ENCODE measurements at regions not wholly inside any gene's neighbourhood (a gene's known extent, or its start where the extent isn't known, plus 50 kb on each side); places are given as distances from the start of the nearest gene placed in this dataset.
"Not testable (repeated sequence)": the region's sequence is repeated elsewhere in the genome, so short reads cannot be mapped to it uniquely, and the experiment has no call there.

DNA sequence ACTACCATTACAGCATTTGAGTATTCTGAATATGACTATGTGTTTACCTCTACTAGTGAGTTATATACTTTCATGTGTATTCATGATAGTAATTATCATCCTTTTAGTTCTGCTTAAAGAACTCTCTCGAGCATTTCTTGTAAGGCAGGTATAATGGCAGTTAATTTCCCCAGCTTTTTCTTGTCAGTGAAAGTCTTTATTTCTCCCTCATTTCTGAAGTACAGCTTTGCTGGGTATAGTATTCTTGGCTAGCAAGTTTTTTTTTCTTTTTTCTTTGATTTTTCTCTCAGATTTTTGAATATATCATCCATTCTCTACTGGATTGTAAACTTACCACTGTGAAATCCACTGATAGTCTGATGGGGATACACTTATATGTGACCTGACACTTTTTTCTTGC, 165.9 kb upstream of the ARHGAP5 start:
- DNase-seq (no peak), ATAC-seq (ENCODE audit: poor library complexity) (no peak)
- no peaks in the 10 kb centered on the region for H3K36me3 ChIP-seq (ENCODE audit: insufficient read depth, low read length)
- Mint-ChIP-seq H3K4me1 (ENCODE audit: low read depth) (no peaks in the 10 kb centered on the region), H3K27me3 (no peaks in the 10 kb centered on the region), H3K36me3 (ENCODE audit: low read depth) (no peaks in the 10 kb centered on the region), H3K4me3 (no peak overlapping the region), H3K27ac (no peak overlapping the region), H3K9me3 (peaks cover 5% of the 10 kb centered on the region)
- no peak overlapping the region for H3K4me3 ChIP-seq (ENCODE audit: low read length)
- H3K27ac ChIP-seq (ENCODE audit: low read depth in 1 of 2, low read length in 2 of 2) = no peak overlapping the region
- ChIA-PET CTCF (no interaction called here), POLR2A (no interaction called here)
- intact Hi-C loops (cut with DNase I, micrococcal nuclease) = no loop called here
- H3K27me3 ChIP-seq (ENCODE audit: control insufficient read depth in 1 of 2, insufficient read depth in 2 of 2, low read length in 2 of 2) = no peaks in the 10 kb centered on the region
- TF ChIP-seq CTCF (IDR thresholded peaks at IDR 0.05) = no peak
- H3K4me1 ChIP-seq (ENCODE audit: insufficient read depth, low read length) = no peaks in the 10 kb centered on the region
- peaks cover 16 to 18% of the 10 kb centered on the region in 2 experiments for H3K9me3 ChIP-seq (ENCODE audit: control insufficient read depth in 1 of 2, insufficient read depth in 1 of 2, low read length in 2 of 2)

GRCh38 chr14:31913370-31913769, 163.7 kb upstream of the ARHGAP5 start:
- intact Hi-C loops (cut with DNase I, micrococcal nuclease) = no loop called here
- no peak for ATAC-seq (ENCODE audit: poor library complexity)
- Histone ChIP-seq H3K27me3 (ENCODE audit: control insufficient read depth in 1 of 2, insufficient read depth in 2 of 2, low read length in 2 of 2) (peaks cover 0 to 3% of the 10 kb centered on the region in 2 experiments), H3K27ac (ENCODE audit: low read depth in 1 of 2, low read length in 2 of 2) (no peak overlapping the region), H3K36me3 (ENCODE audit: insufficient read depth, low read length) (no peaks in the 10 kb centered on the region), H3K4me3 (ENCODE audit: low read length) (no peak overlapping the region), H3K4me1 (ENCODE audit: insufficient read depth, low read length) (no peaks in the 10 kb centered on the region), H3K9me3 (ENCODE audit: control insufficient read depth in 1 of 2, insufficient read depth in 1 of 2, low read length in 2 of 2) (peaks cover 16 to 18% of the 10 kb centered on the region in 2 experiments)
- ChIA-PET POLR2A (no interaction called here), CTCF (no interaction called here)
- no peak for TF ChIP-seq CTCF (IDR thresholded peaks at IDR 0.05)
- Mint-ChIP-seq H3K27ac (no peak overlapping the region), H3K4me3 (no peak overlapping the region), H3K9me3 (peaks cover 5% of the 10 kb centered on the region), H3K36me3 (ENCODE audit: low read depth) (no peaks in the 10 kb centered on the region), H3K27me3 (no peaks in the 10 kb centered on the region), H3K4me1 (ENCODE audit: low read depth) (no peaks in the 10 kb centered on the region)
- no peak for DNase-seq

GRCh38 chr14:31918289-31918688, 158.8 kb upstream of the ARHGAP5 start:
- POLR2A ChIA-PET; DNase-seq; intact Hi-C loops (cut with DNase I, micrococcal nuclease); H3K9me3 Mint-ChIP-seq; H3K4me1 Mint-ChIP-seq (ENCODE audit: low read depth); CTCF ChIA-PET; H3K9me3 ChIP-seq (ENCODE audit: control insufficient read depth in 1 of 2, insufficient read depth in 1 of 2, low read length in 2 of 2); H3K36me3 Mint-ChIP-seq (ENCODE audit: low read depth); H3K27me3 Mint-ChIP-seq; H3K36me3 ChIP-seq (ENCODE audit: insufficient read depth, low read length); H3K4me3 ChIP-seq (ENCODE audit: low read length); H3K4me3 Mint-ChIP-seq; H3K27ac Mint-ChIP-seq; H3K27ac ChIP-seq (ENCODE audit: low read depth in 1 of 2, low read length in 2 of 2); H3K4me1 ChIP-seq (ENCODE audit: insufficient read depth, low read length); ATAC-seq (ENCODE audit: poor library complexity); H3K27me3 ChIP-seq (ENCODE audit: control insufficient read depth in 1 of 2, insufficient read depth in 2 of 2, low read length in 2 of 2): not testable (repeated sequence)

DNA sequence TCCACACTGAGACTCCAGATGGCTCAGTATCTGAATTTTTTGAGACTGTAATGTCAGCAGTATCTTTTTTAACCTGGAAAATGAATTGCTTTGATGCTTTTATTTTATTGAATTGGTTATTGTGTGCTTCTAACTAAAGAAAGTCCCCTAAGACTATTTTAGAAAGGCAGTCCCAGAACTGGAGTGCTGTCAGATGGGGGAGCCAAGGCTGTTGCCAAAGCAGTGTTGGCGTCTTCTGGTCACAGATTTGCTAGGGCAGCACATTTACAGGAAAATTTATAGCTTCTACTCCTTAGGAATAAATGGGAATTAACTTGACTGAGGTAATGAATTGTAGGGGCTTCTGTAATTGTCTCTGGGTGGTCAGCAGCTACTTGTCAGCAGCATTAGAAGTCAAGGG, 157.1 kb upstream of the ARHGAP5 start:
- H3K4me3 ChIP-seq (ENCODE audit: low read length) = no peak overlapping the region
- no peaks in the 10 kb centered on the region for H3K9me3 Mint-ChIP-seq
- intact Hi-C loops (cut with DNase I, micrococcal nuclease) = loop anchor here in 1 of 2 experiments (10.0 kb wide), 1 partner anchor 405 kb away; no protein-coding TSS in a partner anchor
- peaks cover 9% of the 10 kb centered on the region for H3K27me3 Mint-ChIP-seq
- H3K27me3 ChIP-seq (ENCODE audit: control insufficient read depth in 1 of 2, insufficient read depth in 2 of 2, low read length in 2 of 2) = peaks cover 0 to 3% of the 10 kb centered on the region in 2 experiments
- no peaks in the 10 kb centered on the region for H3K4me1 ChIP-seq (ENCODE audit: insufficient read depth, low read length)
- H3K4me3 Mint-ChIP-seq = no peak overlapping the region
- no peak for TF ChIP-seq CTCF (IDR thresholded peaks at IDR 0.05)
- H3K36me3 Mint-ChIP-seq (ENCODE audit: low read depth) = no peaks in the 10 kb centered on the region
- DNase-seq (no peak), ATAC-seq (ENCODE audit: poor library complexity) (no peak)
- H3K9me3 ChIP-seq (ENCODE audit: control insufficient read depth in 1 of 2, insufficient read depth in 1 of 2, low read length in 2 of 2) = no peaks in the 10 kb centered on the region
- no peaks in the 10 kb centered on the region for H3K36me3 ChIP-seq (ENCODE audit: insufficient read depth, low read length)
- no peaks in the 10 kb centered on the region for H3K4me1 Mint-ChIP-seq (ENCODE audit: low read depth)
- POLR2A ChIA-PET = interaction anchor here (1.0 kb wide), 1 partner anchor 284 kb away, joined by 3 read pairs; no protein-coding TSS in a partner anchor
- no peak overlapping the region for H3K27ac ChIP-seq (ENCODE audit: low read depth in 1 of 2, low read length in 2 of 2)
- no peak overlapping the region for H3K27ac Mint-ChIP-seq
- CTCF ChIA-PET = no interaction called here

Measured in CD4-positive, alpha-beta T cell (primary cell).